HL-60/S4 (cell line): ENCODE measurements at regions not wholly inside any gene's neighbourhood (a gene's known extent, or its start where the extent isn't known, plus 50 kb on each side); places are given as distances from the start of the nearest gene placed in this dataset.
"Not testable (repeated sequence)": the region's sequence is repeated elsewhere in the genome, so short reads cannot be mapped to it uniquely, and the experiment has no call there.

Experiments used
- in situ Hi-C: fragments of 300-500 bp; cut with MboI; formaldehyde crosslinking; loops from 2 replicates; pipeline ENCODE4 v1.14.3; 2022; ENCODE audit warnings: low sequenced_read_pairs

DNA sequence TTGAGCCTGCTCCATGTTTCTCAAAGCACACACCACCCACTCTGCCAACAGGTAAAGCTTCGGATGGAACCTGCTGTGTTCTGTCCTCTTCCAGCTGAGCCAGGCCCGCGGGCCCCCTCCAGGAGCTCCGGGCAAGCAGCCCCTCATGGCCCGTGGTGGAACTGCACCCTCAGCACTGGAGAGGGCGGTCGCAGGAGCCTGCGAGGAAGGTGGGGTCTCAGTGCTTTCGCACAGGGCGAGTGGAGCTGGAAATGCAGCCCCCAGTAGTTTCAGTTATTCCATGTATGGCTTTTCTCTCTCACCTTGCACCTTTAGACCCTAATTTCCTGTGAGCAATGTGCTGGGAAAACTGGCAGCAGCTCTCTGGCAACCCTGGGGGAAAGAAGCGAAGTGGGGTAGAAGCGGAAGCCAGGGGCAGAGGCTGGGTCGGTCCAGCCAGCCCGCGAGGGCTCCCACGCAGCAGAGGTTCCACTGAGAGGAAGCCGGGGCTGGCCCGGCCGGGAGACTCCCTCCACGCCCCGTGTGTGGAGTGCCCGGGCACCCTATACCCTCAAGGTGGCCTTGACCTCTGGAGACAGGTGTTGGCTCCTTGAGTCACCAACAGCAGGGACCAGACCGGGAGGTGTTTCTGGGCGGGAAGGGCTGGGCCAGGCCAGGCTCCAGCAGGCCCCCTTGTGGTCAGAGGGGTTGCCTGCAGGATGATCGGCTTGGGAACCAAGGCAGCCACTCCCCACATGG lies 119.9 kb upstream of the TMEM45B start:
- in situ Hi-C loops: loop anchor here (10.0 kb wide), 1 partner anchor 331 kb away; no protein-coding TSS in a partner anchor

GRCh38 chr11:129696309-129696989 lies 119.2 kb upstream of the TMEM45B start:
- in situ Hi-C loops: loop anchor here (10.0 kb wide), 1 partner anchor 332 kb away; no protein-coding TSS in a partner anchor

- in situ Hi-C loops: loop anchor here (10.0 kb wide), 1 partner anchor 333 kb away; no protein-coding TSS in a partner anchor
These were observed 117.4 kb upstream of the TMEM45B start for GRCh38 chr11:129698212-129698611.

- in situ Hi-C loops: loop anchor here (10.0 kb wide), 1 partner anchor 335 kb away; no protein-coding TSS in a partner anchor
These were observed 115.8 kb upstream of the TMEM45B start for GRCh38 chr11:129699711-129700304.

GRCh38 chr11:129700701-129701100 lies 114.9 kb upstream of the TMEM45B start:
- in situ Hi-C loops: no loop called here

- in situ Hi-C loops: no loop called here
These were observed 113.9 kb upstream of the TMEM45B start for GRCh38 chr11:129701706-129702105.

DNA sequence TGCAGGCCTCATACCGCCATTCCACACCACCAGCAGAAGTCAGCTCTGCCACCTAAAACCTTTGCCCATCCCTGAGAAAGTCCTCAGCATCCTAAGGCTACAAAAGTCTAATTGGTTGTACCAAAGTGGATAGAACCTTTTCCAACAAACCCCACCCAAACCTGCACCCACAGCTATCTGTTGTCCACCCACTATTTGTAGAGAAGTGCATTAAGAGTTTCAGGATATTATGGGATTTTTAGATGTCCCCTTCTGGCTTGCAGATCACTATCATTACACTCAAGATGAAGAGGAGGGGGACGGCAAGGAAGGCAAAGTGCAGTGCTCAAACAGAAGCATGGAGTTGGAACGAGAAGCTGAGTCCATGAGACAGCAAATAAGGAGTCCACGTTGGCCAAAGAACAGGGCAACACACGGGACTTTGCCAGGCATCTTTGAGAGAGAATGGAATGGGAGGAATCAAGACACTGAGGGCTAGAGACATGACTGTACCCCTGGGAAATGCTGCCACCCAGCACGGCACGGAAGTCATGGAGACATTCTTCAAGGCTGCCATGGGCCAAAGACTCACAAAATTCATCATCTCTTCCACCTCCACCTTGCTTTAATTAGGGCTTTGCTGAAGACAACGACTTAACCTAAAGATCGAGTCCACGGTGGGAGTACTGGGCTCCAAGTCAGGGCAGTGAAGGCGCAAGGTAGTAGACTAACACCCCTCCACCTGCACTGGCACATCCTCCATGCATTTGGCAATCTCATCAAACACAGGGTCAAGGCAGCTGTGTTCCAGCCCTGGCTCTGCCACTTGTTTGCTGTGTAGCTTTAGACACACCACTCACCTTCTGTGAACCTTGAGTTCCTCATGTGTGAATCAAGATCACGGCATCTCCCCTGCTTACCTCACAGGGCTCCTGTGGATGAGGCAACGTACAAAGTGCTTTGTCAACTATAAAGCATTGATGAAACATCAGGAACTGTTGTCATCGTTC lies 112.9 kb upstream of the TMEM45B start:
- in situ Hi-C loops: no loop called here

- in situ Hi-C loops: no loop called here
These were observed 111.8 kb upstream of the TMEM45B start for GRCh38 chr11:129703846-129704245.

- in situ Hi-C loops: no loop called here
These were observed 110.8 kb upstream of the TMEM45B start for GRCh38 chr11:129704831-129705230.

- in situ Hi-C loops: no loop called here
These were observed 110.3 kb upstream of the TMEM45B start for GRCh38 chr11:129705341-129705740.

- in situ Hi-C loops: no loop called here
These were observed 109.7 kb upstream of the TMEM45B start for GRCh38 chr11:129705933-129706332.

DNA sequence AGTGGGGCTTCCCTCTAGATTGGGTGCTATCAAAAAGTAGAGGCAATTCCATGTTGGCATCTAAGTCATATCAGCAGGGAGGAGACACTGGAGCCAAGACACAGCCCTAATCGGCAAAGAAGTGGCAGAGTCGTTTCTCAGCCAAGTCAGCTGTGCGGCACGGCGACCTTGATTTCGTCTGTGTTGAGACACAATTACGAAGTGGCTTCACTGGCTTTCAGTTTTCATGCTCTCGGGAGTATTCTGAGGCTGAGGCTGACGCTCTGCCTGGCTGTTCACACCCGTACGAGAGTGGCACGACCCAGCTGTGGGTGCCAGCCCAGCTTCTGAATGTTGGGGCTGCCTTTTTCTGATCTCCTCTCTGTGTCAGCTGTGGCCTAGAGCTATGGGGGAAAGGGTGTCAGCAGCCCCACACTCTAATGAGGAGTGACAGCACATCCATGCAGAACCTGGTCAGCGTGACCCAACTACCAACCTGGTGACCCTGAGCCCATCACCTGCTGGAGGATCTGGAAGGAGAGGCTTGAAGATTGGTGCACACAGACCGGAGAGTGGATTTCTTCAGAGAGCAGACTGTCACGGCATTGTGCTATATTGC lies 105.7 kb upstream of the TMEM45B start:
- in situ Hi-C loops: no loop called here

- in situ Hi-C loops: no loop called here
These were observed 105.2 kb upstream of the TMEM45B start for GRCh38 chr11:129710423-129710822.

DNA sequence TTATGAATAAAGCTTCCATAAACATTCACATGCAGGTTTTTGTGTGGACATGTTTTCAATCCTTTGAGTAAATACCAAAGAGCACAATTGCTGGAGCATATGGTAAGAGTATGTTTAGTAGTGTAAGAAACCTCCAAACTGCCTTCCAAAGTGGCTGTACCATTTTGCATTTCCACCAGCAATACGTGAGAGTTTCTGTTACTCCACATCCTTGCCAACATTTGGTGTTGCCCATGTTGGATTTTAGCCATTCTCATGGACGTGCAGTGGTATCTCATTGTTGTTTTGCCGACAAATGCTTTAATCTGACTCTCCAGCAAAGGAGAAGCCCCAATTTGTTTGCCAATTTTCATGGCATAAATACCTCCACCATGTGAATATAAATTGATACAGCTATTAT lies 103.9 kb upstream of the TMEM45B start:
- in situ Hi-C loops: no loop called here

DNA sequence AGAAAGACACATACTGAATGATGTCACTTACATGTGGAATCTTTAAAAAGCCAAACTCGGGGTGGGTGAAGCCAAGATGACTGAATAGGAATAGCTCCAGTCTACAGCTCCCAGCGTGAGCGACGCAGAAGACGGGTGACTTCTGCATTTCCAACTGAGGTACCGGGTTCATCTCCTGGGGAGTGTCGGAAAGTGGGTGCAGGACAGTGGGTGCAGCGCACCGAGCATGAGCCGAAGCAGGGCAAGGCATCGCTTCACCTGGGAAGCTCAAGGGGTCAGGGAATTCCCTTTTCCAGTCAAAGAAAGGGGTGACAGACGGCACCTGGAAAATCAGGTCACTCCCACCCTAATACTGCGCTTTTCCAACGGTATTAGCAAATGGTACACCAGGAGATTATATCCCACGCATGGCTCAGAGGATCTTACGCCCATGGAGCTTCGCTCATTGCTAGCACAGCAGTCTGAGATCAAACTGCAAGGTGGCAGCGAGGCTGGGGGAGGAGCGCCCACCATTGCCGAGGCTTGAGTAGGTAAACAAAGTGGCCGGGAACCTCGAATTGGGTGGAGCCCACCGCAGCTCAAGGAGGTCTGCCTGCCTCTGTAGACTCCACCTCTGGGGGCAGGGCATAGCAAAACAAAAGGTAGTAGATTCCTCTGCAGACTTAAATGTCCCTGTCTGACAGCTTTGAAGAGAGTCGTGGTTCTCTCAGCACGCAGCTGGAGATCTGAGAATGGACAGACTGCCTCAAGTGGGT lies 103.0 kb upstream of the TMEM45B start:
- in situ Hi-C loops: not testable (repeated sequence)

DNA sequence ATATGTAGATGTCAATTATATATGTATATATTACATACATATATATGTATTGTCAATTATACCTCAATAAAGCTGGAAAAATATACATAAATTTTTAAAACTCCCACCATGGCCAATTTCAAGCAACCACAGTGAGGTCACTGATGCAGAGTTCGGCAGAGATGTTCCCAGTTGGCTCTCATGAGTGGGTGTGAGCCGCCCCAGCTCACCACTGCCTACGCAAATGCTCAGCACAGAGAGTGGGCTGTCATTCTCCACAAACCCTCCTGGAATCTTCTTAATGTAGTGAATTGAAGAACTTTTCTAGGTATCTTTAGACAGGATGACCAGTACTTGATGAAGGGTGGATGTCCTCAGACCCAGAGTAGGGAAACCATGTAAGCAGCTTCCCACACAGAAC lies 96.6 kb upstream of the TMEM45B start:
- in situ Hi-C loops: no loop called here

DNA sequence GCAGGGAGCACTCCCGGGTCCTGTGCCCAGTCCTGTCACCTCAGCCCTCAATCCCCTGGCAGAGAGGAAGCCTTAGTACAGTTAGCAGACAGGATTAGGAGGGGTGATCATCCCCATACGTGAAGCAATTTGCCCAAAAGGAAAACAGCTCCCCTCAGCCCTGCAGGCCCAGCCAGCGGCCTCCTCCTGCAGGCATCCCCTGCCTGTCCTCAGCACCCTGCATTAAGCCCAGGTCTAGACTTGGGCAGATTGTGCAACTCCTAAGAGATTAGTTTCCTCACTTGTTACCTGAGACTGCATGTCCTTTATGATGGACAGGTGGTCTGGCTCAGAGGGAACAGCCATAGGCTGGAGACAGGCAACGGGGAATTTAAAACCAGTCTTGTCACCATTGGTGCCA lies 95.5 kb upstream of the TMEM45B start:
- in situ Hi-C loops: no loop called here

DNA sequence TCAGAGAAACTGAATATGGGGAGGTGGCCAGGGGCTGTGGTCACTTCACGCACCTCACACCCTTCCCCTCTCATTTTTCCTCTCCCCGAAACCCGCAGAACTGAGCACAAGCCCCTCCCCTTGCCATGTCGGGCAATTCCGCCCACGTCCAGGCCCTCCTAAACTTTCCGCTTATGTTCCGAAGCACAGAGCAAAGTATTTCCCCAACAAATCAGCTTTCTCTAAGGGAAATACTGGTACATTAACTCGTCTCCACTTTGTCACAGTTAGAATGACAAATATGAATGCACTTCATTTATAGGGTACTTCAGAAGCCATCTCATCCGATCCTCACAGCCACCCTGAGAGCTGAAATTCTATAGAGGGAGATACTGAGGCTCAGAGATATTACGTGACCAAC lies 94.7 kb upstream of the TMEM45B start:
- in situ Hi-C loops: no loop called here

DNA sequence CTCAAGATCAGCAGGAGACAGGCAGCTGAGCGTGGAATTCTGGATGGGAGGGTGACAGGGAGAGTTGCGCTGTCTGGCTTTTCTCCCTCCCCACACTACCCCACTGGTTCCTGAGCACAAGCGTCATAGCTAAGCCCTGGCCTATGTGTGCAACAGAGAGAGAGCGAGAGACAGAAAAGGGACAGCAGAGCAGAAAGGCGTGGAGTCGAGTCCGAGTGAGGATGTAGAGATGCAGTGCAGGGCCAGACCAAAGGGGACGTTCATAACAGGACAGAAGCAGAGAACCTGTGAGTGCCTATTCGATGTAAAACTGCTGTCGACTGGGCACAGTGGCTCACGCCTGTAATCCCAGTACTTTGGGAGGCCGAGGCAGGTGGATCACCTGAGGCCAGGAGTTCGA lies 94.0 kb upstream of the TMEM45B start:
- in situ Hi-C loops: no loop called here

DNA sequence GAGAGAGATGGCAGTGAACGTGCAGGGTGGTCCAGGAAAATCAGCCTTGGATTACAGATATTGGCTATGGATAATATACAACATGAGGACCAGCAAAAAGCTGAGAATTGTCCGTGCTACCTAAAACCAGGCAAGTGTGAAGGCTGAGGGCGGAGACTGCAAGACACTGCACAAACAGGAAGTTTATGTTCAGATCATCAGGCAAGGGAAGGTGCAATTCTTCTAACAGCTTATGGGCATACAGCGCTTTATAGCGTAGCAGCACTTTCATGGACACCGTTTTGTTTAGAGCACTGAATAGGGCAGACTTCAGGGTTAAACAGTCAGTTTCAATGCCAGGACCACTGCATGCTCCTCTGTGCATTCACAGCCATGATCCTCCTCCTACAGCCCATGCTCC lies 93.1 kb upstream of the TMEM45B start:
- in situ Hi-C loops: no loop called here
